ENCODE measurements at regions not wholly inside any gene's neighbourhood (a gene's known extent, or its start where the extent isn't known, plus 50 kb on each side); places are given as distances from the start of the nearest gene placed in this dataset.
"Not testable (repeated sequence)": the region's sequence is repeated elsewhere in the genome, so short reads cannot be mapped to it uniquely, and the experiment has no call there.

DNA sequence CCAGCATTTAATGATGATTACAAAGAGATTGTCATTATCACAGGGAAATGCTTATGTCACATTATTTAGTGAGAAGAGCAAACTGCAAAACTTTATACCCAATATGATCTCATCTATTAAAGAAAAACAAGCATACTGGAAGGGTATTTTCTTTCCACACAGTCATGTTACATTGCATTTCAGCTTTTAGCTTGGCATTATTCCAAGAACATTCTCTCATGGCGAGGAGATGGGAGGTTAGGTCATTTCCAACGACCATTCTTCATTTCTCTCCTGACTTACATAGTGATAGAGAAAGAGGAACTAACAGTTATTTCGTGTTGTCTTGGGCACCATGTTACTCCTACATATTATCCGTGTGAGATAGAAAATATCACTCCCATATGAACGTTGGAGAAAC lies 309.4 kb upstream of the XYLT1 start:
- no peak for DNase-seq

DNA sequence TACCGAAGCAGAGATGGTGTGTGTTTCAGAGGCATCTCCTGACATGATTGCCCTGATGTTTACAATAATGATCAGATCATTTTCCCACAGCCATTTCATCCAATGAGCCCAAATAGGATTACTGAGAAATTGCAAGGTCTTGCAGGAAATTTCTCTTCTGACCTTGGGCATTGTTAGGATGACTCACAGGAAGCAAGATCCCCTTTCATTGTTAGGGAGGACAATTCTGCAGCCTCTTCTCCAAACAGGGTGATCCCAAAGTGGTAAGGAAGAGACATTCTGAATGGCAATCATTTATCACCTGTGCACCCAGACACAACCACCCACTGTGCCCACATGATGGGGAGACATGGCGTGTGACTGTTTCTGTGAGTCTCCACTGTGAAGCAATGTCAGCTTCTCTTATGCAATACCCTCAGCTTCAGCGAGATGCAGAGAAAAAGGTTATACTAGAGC lies 306.7 kb upstream of the XYLT1 start:
- no peak for DNase-seq

DNA sequence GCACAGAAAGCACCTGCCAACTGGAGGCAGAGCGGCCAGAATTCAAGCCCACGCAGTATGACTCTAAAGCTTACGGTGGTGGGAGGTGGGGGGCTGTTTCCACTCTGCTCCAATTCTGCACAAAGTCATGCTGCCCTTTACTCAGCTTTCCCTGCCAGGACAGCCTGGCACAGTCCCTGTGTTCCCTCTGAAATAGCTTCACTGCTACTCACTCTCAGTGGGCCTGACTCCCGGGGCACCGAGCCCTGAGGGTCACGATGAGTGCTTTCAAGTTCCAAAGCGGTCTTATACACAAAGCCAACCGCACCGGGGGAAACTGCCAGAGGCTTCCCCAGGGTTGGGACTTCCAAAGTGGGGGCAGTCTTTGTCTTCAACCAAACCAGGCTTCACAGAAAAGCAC lies 306.1 kb upstream of the XYLT1 start:
- DNase-seq = no peak

DNA sequence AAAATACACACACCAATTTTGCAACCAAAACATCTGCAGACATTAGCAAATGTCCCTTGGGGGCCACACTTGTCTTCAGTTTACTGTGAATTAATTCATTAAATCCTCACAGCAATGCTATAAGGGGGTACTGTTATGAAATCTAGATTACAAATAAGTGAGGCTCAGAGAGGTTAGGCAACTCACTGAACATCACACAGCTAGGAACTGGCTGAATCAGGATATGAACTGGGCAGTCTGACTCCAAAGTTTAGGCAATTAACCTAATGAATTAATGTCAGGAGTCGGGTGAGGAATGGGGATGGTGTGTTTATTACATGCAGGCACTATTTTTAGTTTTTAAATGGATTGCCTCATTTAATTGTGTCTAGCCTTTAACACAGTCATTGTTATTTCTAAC lies 305.7 kb upstream of the XYLT1 start:
- no peak for DNase-seq

DNA sequence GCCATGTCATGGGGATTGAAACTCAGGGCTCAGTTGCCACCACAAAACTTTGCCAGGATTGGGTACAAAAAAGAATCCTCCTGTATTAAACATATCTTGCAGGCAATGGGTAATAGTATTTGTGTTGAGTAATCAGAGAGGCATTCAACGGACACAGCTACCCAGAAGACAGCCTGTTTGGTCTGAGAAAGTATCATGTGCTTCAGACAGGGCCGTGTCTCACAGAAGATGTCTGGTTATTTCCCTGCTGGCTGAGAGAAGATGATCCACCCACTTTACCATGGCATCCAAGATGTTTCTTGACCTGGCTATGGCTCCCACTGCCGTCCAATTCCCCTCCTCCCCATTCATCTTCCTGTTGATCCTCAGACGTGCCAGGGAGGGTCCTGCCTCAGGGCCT lies 304.3 kb upstream of the XYLT1 start:
- DNase-seq = no peak

DNA sequence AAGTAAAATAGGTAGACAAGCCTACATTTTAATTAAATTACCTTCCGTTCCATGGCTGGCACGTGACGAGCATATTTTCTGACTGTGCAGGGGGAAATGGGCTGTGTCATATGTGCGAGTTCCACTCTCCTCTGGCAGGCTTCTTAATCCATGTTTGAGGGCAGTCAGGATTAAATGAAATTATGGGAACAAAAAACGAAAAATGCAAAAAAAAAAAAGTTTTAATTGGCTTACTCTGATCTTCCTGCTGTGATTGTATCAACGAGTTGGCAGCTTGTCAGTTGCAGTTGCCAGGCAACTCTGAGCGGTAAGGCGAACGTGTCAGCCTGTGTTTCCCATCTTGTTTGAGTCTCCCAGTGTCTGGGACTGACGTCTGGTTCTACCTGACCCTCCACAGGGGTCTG lies 302.9 kb upstream of the XYLT1 start:
- DNase-seq = no peak

DNA sequence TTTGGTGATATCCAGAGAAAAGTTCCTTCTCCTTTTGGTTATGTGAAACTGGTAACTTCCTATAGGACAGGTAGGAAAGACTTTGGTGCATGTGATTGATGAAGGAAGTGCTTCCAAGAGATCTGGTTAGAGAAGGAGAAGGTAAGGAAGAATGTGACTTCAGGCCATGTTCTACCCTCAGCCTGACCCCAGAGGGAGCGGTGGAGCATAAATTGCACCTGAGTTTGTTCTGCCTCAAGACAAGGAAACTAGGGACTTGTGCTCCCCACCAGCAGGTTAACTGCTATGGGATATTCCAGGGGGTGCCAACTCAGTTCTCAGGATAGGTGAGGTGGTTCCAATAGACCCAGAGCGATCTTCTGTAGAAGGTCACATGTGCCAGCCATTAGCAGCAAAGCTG lies 299.3 kb upstream of the XYLT1 start:
- no peak for DNase-seq

DNA sequence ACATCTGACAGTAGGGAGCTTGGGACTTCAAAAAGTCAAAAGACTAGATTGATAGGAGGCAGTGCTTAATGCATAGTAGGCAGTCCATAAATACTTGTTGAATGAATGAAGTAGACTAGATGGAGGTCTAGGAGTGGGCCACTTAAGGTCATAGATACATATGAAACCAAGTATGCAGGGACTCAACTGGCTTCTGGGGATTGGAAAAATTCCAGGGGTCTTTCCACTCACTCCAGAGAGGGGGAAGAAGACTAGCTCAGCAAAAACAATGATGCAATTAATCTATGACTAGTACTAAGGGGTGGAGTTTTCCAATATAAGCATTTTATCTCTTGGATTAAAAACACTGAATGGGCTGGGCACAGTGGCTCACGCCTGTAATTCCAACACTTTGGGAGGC lies 298.3 kb upstream of the XYLT1 start:
- no peak for DNase-seq

DNA sequence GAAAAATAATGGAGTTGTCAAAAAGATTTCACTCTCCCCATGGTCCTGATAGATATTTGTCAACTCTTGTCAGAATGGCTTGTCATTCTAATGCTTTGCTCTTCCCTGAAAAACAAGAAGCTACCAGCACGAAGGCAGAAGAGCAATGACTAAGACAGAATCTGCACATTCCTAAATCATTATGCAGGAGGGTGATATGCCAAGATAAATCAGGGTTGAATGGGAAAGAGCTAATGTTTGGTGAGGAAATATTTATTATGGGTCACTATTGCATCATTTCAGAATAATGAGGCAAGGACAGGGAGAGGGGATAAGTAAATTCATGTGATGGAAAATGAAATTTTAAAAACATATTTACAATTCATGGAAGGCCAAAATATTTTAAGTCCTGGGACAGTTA lies 297.5 kb upstream of the XYLT1 start:
- no peak for DNase-seq

DNA sequence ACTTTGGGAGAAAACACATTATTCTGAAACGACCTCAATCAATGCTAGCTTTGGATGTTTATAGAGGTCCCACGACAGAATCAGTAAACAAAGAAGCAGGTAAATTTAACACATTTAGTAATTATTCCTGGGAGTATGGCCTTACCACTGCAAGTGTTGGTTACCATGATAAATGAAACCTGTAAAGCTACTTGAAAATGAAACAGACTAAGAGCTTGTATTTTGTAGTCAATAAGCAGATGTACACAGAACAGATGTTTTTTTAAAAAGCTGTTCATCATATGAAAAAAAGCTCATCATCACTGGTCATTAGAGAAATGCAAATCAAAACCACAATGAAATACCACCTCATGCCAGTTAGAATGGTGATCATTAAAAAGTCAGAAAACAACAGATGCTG lies 295.3 kb upstream of the XYLT1 start:
- DNase-seq = no peak

DNA sequence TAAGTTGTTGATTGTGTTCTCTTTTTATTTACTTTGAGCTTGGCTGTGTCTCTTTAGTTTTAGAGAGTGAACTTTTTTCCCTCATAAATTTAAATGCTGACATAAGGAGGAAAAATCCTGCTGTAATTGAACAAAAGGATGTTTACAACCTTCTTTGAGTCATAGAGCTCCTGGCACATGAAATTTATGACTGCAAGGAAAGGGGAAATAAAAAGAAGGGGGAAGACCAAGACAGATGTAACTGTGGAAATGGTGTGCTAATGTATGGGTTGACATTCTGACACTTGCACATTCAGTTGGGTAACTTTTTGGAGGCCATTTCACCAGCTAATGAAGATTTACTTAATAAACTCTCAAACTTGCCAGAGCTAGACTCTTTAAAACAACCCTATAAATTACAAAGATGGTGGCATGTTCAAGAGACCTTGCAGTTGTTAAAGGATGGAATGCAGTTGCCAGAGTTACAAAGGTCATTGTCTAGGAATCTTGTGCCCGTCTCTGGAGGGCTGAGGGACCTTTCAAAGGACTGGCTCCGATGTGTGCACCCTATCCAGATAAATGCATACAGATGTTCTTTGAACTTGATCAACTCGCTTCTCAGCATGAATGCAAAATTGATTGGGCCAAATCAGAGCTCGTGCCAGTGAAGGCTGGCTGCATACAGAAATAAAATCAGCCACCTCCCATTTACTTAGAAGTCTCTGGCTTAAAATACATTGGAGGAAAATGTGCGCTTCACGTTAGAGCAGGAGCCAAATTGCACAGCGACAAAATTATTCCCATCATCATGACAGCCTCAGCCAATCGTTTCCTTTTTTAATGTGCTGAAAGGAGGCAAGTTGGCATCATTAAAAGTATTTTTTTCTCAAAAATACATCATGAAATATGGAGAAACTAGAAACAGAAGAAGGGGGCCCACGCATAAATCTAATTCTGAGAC lies 289.0 kb upstream of the XYLT1 start:
- DNase-seq = no peak

DNA sequence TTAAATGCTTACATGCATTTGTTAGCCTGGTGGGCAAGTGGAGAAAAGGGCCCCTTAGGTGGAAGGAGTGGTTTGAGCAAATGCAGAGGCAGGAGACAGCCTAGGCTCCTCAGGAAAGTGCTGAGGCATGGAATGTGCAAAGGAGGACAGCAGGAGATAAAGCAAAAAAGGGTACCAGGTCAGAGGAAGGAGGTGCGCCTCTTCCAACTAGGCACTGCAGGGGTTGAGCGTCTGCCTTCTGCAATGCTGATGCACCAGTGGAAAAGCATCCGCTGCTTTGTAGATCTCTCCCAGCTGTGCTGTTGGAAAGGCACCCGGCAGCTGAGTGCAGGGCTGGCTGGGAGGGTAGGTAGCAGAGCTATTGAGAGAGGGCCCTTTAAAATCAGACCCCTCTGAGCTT lies 287.0 kb upstream of the XYLT1 start:
- DNase-seq = no peak

DNA sequence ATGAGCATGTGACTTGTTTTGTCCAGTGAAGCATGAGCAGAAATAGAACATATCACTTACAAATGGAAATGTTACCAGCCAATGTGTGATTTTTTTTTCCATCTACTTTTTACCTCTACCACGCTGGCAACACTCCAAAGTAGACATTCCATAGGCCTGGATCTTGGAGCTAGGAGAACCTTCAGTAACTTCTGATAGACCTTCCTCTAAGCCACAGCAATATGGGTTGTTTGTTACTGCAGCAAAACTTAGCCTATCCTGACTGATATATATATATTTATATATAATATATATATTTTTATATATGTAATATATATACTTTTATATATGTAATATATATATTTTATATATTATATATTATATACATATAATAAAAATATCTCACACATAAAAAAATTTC lies 284.4 kb upstream of the XYLT1 start:
- DNase-seq = no peak

DNA sequence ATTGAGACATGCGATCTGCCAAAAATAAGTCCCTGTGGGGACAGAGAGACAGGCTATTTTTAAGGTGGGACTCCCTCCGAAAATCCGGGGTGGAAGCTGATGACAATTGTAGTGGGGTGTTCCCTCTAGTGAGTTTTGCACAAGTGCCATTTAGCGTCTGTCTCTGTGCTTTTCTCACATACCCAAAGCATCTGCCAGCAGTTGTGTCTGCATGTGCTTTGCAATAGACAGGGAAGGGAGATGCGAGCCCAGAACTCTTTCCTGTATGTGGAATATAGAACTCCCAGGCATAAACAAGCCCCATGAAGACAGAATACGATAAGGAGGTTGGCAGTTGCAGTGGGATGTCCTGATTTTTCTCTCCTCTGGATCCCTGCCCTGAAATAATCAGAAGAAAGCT lies 282.7 kb upstream of the XYLT1 start:
- no peak for DNase-seq

DNA sequence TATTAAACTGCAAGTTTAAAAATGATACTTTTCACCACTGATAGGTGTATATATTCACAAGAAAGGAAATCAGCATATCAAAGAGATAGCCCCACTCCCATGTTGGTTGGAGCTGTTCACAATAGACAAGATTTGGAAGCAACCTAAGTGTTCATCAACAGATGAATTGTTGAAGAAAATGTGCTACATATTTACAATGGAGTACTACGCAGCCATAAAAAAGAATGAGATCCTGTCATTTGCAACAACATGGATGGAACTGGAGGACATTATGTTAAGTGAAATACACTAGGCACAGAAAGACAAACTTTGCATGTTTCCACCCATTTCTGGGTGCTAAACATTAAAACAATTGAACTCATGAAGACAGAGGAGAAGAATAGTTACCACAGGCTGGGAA lies 278.9 kb upstream of the XYLT1 start:
- no peak for DNase-seq

DNA sequence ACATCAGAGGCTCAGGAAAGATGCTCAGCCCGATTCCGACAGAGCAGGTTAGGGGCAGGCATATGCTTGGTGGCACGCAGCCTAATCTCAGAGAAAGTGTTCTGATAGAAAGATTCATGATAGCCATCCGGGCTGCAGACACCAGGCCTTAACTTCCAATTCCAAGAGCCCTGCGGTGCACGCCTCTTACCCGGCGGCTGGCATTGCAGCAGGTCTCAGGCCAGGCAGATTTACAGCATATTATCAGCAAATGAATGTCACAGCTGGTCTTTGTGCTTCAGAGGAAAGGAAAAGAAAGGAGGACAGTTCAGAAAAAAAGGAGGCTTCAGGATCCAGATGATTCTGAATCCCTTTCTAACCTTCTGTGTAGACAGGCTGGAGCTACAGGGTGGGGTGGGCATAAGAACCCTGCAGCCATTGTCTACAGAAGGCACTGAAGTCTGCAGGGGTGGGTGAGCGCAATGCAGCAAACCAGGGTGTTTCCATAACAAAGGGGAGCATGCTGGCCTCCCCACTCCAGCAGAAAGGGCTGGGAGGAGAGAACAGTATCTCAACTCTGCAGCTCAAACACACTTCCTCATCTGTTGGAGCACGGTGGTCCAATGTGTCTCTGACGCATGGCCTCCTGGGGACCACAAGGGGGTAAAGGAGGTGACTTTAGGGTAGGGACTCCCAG lies 277.4 kb upstream of the XYLT1 start:
- DNase-seq = peak; percentile 1

DNA sequence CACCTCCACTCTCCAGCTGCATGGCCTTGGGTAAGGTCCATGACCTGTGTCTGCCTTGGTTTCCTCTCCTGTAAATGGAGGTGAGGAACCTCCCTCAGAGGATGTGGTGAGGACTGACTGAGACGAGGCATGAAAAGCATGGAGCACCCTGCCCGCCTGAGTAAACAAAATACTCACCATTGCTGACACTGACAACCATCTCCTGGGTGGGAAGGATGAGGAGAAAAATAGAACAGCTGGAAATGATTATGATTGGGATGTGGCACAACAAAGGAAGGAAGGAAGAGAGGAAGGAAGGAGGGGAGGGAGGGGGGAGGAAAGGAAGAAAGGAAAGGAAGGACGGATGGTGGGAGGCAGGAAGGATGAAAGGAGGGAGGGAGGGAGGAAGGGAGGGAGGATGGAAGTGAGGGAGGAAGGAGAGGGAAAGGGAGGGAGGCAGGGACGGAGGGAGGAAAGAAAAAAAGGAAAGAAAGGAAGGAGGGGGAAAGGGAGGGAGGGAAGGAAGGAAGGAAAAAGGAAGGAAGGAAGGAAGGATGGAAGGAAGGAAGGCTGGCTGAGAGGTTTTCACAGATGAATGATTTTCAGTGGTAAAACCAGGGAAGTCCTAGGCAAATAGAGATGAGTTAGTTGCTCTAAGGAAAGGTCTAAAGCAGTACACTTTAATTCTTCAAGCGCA lies 276.5 kb upstream of the XYLT1 start:
- no peak for DNase-seq

DNA sequence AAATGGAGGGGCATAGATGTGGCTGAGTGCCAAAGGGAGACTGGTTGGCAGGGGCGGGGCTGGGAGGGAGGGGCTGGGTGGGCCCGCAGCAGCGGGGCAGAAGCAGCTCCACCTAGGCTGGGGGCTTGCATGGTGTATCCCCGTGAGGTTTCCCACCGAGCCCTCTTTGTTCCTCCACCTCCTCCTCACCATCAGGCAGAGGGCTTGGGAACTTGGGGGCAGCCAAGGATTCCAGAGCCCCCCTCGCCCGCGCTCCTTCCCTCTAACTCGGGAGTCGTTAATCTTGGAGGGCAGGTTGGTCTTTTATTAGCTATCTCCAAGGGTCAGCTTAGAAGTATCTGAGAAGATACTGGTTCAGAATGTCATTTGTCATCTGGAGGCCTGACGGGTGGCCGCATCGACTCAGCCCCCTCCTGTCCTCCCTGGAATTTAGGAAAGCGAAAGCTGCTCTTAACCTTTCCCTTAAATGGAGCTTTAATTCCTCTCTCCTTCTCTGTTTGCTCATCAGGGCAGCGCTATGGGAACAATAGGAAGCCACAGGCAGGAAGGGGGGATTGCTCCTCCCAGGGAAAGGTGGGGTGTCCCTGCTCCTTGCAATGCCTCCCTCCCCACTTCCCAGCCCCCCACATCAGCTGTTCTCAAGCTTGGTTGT lies 274.3 kb upstream of the XYLT1 start:
- DNase-seq = no peak

DNA sequence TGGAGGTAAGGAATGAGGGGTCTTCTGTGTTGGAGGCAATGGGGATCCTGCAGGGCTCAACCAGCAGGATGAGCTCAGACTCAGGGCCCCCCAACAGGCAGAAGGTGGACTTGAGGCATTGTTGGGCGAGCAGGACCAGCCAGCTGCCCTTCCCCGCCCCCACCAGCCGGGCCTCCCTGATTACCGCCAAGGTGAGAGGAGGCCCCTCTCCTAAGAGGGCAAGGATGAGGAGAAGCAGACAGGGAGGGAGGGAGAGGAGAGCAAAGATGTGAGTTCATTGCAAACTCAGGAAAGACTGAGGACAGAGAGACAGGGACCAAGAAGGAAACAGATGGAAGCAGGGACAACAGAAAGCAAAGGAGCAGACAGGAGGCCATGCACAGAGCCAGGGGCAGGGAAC lies 272.8 kb upstream of the XYLT1 start:
- no peak for DNase-seq

DNA sequence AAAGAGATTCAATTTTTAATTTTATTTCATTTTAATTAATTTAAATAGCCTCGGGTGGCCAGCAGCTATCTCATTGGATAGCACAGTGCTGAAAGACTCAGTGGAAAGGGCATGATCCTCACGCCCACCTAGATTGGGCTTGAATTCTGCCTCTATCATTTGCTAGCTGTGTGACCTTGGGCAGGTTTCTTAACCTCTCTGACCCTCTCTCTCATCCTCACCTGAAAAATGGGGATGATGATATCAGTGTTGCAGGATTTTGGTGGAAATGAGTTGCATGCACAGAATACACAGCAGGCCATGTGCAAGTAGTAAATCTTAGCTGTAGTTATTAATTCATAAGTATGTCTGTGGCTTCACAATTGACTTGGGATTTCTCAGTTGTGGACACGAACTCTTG lies 272.4 kb upstream of the XYLT1 start:
- DNase-seq = no peak

DNA sequence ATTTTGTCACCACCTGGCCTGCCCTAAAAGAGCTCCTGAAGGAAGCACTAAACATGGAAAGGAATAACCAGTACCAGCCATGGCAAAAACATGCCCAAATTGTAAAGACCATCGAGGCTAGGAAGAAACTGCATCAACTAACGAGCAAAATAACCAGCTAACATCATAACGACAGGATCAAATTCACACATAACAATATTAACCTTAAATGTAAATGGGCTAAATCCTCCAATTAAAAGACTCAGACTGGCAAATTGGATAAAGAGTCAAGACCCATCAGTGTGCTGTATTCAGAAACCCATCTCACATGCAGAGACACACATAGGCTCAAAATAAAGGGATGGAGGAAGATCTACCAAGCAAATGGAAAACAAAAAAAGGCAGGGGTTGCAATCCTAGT lies 264.3 kb upstream of the XYLT1 start:
- DNase-seq = not testable (repeated sequence)

DNA sequence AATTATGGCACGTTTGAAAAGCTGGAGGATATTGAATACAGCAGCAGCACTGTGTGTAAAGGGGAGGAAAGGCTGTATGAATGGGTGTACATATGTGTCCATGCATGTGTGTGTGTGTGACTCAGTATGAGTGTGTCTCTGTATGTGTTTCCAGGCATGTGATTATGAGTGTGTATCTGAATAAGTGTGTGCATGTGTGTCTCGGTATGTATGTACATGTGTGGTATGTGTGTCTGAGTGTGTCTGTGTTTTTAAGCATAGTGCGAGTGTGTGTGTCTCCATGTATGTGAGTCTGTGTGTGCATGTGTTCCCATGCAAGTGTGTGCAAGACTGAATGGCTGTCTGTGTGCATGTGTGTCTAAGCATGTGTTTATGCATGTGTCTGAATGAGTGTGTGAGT lies 259.1 kb upstream of the XYLT1 start:
- no peak for DNase-seq

DNA sequence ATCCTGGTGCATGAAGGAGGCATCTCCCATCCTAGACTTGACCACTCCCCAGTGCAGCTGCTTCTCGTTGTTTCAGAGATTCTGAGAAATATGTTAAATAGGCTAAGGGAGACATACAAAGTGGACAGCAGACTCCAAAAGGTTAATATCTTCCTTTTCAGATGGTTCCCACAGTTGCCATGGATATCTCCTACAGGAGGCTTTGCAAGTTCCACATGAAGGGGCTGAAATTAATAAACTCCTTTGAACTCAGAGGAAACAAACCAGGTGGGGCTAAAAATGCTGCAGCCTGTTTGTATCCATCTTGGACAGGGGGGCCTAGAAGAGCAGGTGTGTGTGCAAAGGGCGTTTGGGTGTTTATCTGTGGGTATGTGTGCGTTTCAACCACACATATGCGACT lies 257.4 kb upstream of the XYLT1 start:
- DNase-seq = no peak

All from hematopoietic multipotent progenitor cell treated with erythropoietin and hydrocortisone succinate and interleukin-3 and kit ligand, for 4 days (in vitro differentiated cells).